ENCODE measurements at regions not wholly inside any gene's neighbourhood (a gene's known extent, or its start where the extent isn't known, plus 50 kb on each side); places are given as distances from the start of the nearest gene placed in this dataset.

DNA sequence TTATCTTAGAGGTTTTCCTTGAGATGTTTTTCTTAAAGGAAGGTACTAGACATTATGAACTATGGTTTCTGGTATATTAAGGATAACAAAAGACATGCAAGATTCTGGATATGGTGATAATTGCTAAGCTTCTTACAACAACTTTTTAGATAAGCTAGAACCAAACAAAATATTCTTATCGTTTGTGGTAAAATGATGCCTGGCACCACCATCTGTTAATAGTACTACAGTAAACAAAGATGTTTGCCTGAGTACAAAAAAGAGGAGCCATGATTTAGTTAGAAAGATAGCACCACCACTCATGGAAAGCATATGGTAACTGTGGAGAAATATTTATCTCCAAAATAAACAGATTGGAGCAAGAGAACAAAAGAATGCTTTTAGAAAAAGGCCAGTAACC, 747.3 kb downstream of the COL12A1 start:
- no peak overlapping the region for H3K27ac ChIP-seq (ENCODE audit: low read depth, low read length, poor library complexity, severe bottlenecking)
- POLR2A ChIA-PET, result no interaction called here

DNA sequence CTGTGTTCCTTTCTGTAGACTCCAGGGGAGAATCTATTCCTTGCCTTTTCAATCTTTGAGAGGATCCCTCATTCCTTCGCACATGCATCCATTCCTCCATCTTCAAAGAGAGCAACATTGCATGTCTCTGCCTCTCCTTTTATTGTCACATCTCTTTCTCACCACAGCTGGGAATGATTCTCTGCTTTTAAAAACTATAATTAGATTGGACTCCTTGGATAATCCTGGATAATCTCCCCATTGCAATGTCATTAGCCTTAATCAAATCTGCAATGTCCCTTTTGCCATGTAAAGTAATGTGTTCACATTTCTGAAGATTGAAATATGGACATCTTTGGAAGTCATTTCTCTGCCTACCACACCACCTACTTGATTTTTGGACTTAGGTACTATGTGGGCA, 750.1 kb downstream of the COL12A1 start:
- intact Hi-C loops (cut with micrococcal nuclease; ENCODE audit: unreplicated experiment), result no loop called here

More for the DNA sequence above, 747.3 kb downstream of the COL12A1 start:
- H3K9me2 ChIP-seq (ENCODE audit: insufficient read depth, low read length), result no peaks in the 10 kb centered on the region
- BruUV-seq (replicated peaks), result no TSS peak
- CTCF ChIA-PET (ENCODE audit: unreplicated experiment), result no interaction called here
- no peaks in the 10 kb centered on the region for H3K36me3 ChIP-seq (ENCODE audit: insufficient read depth, low read length)
- no peak for DNase-seq (ENCODE audit: low spot score)
- TF ChIP-seq, protein P1, sequence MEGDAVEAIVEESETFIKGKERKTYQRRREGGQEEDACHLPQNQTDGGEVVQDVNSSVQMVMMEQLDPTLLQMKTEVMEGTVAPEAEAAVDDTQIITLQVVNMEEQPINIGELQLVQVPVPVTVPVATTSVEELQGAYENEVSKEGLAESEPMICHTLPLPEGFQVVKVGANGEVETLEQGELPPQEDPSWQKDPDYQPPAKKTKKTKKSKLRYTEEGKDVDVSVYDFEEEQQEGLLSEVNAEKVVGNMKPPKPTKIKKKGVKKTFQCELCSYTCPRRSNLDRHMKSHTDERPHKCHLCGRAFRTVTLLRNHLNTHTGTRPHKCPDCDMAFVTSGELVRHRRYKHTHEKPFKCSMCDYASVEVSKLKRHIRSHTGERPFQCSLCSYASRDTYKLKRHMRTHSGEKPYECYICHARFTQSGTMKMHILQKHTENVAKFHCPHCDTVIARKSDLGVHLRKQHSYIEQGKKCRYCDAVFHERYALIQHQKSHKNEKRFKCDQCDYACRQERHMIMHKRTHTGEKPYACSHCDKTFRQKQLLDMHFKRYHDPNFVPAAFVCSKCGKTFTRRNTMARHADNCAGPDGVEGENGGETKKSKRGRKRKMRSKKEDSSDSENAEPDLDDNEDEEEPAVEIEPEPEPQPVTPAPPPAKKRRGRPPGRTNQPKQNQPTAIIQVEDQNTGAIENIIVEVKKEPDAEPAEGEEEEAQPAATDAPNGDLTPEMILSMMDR (conservative IDR thresholded peaks at IDR 0.05; ENCODE audit: low read length), result no peak
- no peak for TF ChIP-seq EZH2phosphoT487 (IDR thresholded peaks at IDR 0.05; ENCODE audit: borderline replicate concordance, low read depth, low read length)
- intact Hi-C loops (cut with micrococcal nuclease; ENCODE audit: unreplicated experiment), result no loop called here
- H3K4me1 ChIP-seq (ENCODE audit: insufficient read depth, low read length, poor library complexity, severe bottlenecking), result no peaks in the 10 kb centered on the region
- no peak overlapping the region for H3K4me2 ChIP-seq (ENCODE audit: low read length)
- no peaks in the 10 kb centered on the region for H4K20me1 ChIP-seq (ENCODE audit: insufficient read depth, low read length)
- H3K4me3 ChIP-seq (ENCODE audit: low read depth, low read length, poor library complexity, severe bottlenecking), result no peak overlapping the region
- no peaks in the 10 kb centered on the region for H3K9me3 ChIP-seq (ENCODE audit: low read length)
- no peaks in the 10 kb centered on the region for H3K79me2 ChIP-seq (ENCODE audit: insufficient read depth, low read depth, low read length)
- no peak overlapping the region for H2AFZ ChIP-seq (ENCODE audit: low read length)

DNA sequence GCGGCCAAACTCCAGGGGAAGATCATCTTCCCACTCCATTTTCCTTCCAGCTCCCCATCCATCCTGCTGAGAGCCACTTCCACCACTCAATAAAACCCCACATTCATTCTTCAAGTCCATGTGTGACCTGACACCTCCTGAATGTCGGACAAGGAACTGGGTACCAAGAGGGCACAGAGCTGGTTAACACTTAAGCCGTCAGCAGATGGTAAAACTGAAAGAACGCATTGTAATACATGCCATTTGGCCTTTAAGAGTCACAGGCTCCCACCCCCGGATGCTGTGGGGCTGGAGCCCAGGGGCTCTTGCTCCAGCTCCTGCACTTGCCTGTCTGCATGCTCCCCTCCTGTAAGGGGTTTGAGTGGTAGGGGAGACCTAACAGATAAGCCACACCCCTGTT, 753.9 kb downstream of the COL12A1 start:
- Histone ChIP-seq H3K4me2 (ENCODE audit: low read length) (no peak overlapping the region), H3K4me1 (ENCODE audit: insufficient read depth, low read length, poor library complexity, severe bottlenecking) (no peaks in the 10 kb centered on the region), H3K36me3 (ENCODE audit: insufficient read depth, low read length) (no peaks in the 10 kb centered on the region), H3K79me2 (ENCODE audit: insufficient read depth, low read depth, low read length) (no peaks in the 10 kb centered on the region), H4K20me1 (ENCODE audit: insufficient read depth, low read length) (no peaks in the 10 kb centered on the region), H3K27ac (ENCODE audit: low read depth, low read length, poor library complexity, severe bottlenecking) (no peak overlapping the region), H2AFZ (ENCODE audit: low read length) (no peak overlapping the region), H3K4me3 (ENCODE audit: low read depth, low read length, poor library complexity, severe bottlenecking) (no peak overlapping the region), H3K9me2 (ENCODE audit: insufficient read depth, low read length) (no peaks in the 10 kb centered on the region), H3K9me3 (ENCODE audit: low read length) (no peaks in the 10 kb centered on the region)
- TF ChIP-seq, protein P1 (conservative IDR thresholded peaks at IDR 0.05; ENCODE audit: low read length), result no peak
- no peak for TF ChIP-seq EZH2phosphoT487 (IDR thresholded peaks at IDR 0.05; ENCODE audit: borderline replicate concordance, low read depth, low read length)
- DNase-seq (ENCODE audit: low spot score), result no peak
- intact Hi-C loops (cut with micrococcal nuclease; ENCODE audit: unreplicated experiment), result no loop called here
- CTCF ChIA-PET (ENCODE audit: unreplicated experiment), result no interaction called here
- POLR2A ChIA-PET, result no interaction called here
- BruUV-seq (replicated peaks), result no TSS peak

More for the DNA sequence above, 750.1 kb downstream of the COL12A1 start:
- no peak for DNase-seq (ENCODE audit: low spot score)
- no peaks in the 10 kb centered on the region for H3K79me2 ChIP-seq (ENCODE audit: insufficient read depth, low read depth, low read length)
- POLR2A ChIA-PET, result no interaction called here
- H3K27ac ChIP-seq (ENCODE audit: low read depth, low read length, poor library complexity, severe bottlenecking), result no peak overlapping the region
- H3K4me1 ChIP-seq (ENCODE audit: insufficient read depth, low read length, poor library complexity, severe bottlenecking), result no peaks in the 10 kb centered on the region
- no peaks in the 10 kb centered on the region for H4K20me1 ChIP-seq (ENCODE audit: insufficient read depth, low read length)
- H3K9me3 ChIP-seq (ENCODE audit: low read length), result no peaks in the 10 kb centered on the region
- no peaks in the 10 kb centered on the region for H3K9me2 ChIP-seq (ENCODE audit: insufficient read depth, low read length)
- CTCF ChIA-PET (ENCODE audit: unreplicated experiment), result no interaction called here
- H3K36me3 ChIP-seq (ENCODE audit: insufficient read depth, low read length), result no peaks in the 10 kb centered on the region
- no peak overlapping the region for H3K4me2 ChIP-seq (ENCODE audit: low read length)
- no peak overlapping the region for H2AFZ ChIP-seq (ENCODE audit: low read length)
- BruUV-seq (replicated peaks), result no TSS peak
- TF ChIP-seq, protein P1 (conservative IDR thresholded peaks at IDR 0.05; ENCODE audit: low read length), result no peak
- TF ChIP-seq EZH2phosphoT487 (IDR thresholded peaks at IDR 0.05; ENCODE audit: borderline replicate concordance, low read depth, low read length), result no peak
- no peak overlapping the region for H3K4me3 ChIP-seq (ENCODE audit: low read depth, low read length, poor library complexity, severe bottlenecking)
